ENCODE measurements at regions not wholly inside any gene's neighbourhood (a gene's known extent, or its start where the extent isn't known, plus 50 kb on each side); places are given as distances from the start of the nearest gene placed in this dataset.

DNA sequence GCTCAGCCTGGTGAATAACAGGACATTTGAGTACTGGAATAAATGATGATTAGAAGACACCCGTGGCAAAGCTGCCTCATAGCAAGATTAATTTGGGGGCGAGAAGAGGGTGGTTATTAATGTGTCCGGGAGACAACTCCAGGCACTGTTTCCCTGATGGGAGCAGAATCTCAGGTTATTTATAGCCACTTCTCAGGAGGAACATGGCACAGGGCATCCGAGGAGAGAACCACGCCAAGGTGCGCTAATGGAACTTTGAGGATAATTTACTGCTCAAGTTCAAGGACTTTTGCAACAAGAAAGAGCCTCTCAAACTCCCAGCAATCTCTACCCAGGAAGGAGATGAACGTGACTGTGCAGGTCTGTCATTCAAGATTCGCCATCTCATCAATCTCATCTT is 362.5 kb upstream of the ERCC4 start:
- H3K4me3 ChIP-seq (ENCODE audit: low read length): no peak overlapping the region
- DNase-seq (ENCODE audit: low read depth): no peak

DNA sequence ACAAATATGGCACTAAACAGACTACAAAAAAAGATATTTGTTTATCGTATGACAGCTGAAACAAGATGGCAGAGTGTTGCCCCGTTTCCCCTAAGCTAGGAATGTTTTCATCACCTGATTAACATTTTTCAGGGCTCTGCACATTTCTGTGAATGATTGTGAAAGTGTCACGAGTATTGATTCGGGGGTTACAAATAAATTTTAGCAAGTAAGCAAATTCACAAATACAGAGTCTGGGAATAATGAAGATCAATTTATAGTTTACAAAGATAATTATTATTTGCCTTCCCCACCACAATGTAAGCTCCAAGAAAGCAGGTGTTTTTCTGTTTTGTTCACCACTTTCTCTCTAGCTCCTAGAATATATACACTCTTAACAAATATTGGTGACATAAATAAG is 361.2 kb upstream of the ERCC4 start:
- TF ChIP-seq, protein P1, sequence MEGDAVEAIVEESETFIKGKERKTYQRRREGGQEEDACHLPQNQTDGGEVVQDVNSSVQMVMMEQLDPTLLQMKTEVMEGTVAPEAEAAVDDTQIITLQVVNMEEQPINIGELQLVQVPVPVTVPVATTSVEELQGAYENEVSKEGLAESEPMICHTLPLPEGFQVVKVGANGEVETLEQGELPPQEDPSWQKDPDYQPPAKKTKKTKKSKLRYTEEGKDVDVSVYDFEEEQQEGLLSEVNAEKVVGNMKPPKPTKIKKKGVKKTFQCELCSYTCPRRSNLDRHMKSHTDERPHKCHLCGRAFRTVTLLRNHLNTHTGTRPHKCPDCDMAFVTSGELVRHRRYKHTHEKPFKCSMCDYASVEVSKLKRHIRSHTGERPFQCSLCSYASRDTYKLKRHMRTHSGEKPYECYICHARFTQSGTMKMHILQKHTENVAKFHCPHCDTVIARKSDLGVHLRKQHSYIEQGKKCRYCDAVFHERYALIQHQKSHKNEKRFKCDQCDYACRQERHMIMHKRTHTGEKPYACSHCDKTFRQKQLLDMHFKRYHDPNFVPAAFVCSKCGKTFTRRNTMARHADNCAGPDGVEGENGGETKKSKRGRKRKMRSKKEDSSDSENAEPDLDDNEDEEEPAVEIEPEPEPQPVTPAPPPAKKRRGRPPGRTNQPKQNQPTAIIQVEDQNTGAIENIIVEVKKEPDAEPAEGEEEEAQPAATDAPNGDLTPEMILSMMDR (IDR thresholded peaks at IDR 0.05; ENCODE audit: insufficient read depth, low read depth, low read length, missing control alignments): no peak
- no peak for DNase-seq (ENCODE audit: low read depth)
- H3K4me3 ChIP-seq (ENCODE audit: low read length): no peak overlapping the region

More for the DNA sequence above, 362.5 kb upstream of the ERCC4 start:
- TF ChIP-seq, protein P1 (IDR thresholded peaks at IDR 0.05; ENCODE audit: insufficient read depth, low read depth, low read length, missing control alignments): no peak

DNA sequence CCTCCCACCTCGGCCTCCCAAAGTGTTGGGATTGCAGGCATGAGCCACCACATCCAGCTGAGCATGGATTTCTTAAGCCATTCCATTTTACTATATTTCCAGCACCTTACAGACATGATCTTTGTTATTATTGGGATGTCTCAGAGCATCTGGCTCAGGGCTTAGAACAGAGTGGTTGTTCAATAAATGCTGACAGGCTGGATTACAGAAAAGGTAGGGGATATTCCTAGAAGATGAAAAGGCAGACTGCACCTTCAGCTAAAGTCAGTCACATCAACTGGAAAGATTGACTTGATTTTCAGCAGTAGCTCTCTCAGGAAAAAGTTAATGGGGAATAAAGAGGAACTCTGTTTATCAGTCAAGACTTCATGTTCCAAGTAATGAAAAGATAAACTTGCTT is 360.3 kb upstream of the ERCC4 start:
- H3K4me3 ChIP-seq (ENCODE audit: low read length): no peak overlapping the region
- TF ChIP-seq, protein P1 (IDR thresholded peaks at IDR 0.05; ENCODE audit: insufficient read depth, low read depth, low read length, missing control alignments): no peak
- no peak for DNase-seq (ENCODE audit: low read depth)

DNA sequence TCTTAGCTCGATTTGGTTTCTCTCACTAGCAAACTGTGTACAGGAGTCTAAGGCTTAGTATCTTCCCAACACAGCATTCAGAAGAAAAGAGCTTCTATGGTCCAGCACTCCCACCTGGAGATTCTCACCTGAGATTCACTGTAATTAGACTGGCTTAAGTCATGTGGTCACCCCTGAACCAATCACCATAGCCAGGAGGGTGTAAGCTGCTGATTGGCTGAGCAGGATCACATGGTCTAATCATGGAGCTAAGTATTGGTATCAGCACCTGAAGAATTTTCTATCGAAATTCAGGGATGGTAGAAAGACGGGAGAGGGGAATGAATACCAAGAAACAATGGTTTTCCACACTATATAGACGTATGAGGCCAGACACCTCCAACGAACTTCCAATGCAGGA is 359.8 kb upstream of the ERCC4 start:
- no peak overlapping the region for H3K4me3 ChIP-seq (ENCODE audit: low read length)
- DNase-seq (ENCODE audit: low read depth): no peak
- TF ChIP-seq, protein P1 (IDR thresholded peaks at IDR 0.05; ENCODE audit: insufficient read depth, low read depth, low read length, missing control alignments): no peak

DNA sequence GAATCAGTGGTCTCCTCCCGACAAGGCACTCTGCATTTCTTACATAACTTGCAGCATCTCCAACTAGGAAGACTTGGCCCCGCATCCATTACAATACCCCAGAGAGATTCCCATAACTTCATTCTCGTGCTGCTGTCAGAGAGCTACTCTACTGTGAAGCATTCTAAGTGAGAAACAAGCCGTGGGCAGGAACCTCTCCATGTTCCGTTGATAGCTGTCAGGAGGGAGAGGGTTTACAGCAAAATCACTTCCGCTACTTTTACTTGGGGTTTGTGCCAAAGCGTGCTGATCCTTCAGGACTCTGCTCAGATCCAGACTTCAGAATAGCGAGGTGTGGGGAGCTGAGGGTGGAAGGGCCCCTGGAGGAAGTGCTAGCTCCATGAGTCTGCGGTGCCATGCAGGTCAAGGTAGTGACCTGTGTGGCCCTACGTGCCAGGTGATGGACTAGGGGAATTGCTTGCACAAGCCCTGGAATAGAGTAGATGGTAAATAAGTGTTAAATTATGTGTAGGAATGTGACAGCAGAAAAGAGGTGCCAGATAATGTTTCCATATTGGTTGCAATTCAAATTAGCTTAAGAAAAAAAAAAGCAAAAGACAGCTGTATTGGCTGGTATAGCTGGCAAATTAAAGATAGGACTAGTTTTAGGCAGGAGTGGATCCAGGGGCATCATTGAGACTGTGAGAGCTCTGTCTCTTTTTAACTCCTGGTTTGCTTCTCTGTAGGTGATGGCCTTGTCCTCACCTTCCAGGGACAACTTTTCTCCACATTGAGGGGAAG is 358.5 kb upstream of the ERCC4 start:
- TF ChIP-seq, protein P1 (IDR thresholded peaks at IDR 0.05; ENCODE audit: insufficient read depth, low read depth, low read length, missing control alignments): no peak
- H3K4me3 ChIP-seq (ENCODE audit: low read length): no peak overlapping the region
- DNase-seq (ENCODE audit: low read depth): no peak

DNA sequence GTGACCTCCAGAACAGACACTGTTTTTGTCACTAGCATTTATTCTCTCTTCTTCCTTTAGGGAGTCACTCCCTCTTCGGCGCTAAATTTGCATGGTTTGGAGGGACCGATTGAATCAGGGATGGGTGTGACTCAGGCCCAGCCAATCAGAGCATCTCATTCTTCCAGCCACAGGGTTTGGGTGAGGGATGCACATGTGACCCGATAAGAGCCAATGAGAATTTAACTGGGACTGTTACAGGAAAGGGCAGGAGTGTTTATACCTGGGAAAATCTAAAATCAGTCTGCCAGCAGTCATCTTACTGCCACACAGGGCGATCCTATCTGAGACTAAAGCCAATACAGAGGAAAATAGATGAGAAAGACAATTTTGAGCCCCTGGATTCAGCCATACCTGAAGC is 351.2 kb upstream of the ERCC4 start:
- no peak overlapping the region for H3K4me3 ChIP-seq (ENCODE audit: low read length)
- no peak for DNase-seq (ENCODE audit: low read depth)
- TF ChIP-seq, protein P1 (IDR thresholded peaks at IDR 0.05; ENCODE audit: insufficient read depth, low read depth, low read length, missing control alignments): no peak

DNA sequence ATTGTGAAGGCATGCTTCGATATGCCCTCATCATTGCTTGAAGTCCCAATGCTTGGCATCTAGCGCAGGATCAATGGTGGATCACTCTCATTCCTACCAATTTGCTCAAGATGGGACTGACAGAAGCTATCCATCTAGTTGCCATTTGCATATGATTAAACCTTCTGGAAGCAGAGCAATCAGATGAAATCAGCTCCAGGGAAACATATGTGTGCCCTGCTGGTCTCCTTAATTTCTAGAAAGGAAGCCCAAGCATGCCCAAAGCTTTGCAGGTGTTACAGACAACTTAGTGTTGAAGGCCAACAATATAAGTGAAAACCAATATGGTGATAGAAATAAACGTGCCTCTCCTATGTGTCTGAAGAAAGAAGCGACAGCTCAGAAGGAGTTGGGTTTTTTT is 350.0 kb upstream of the ERCC4 start:
- no peak for DNase-seq (ENCODE audit: low read depth)
- TF ChIP-seq, protein P1 (IDR thresholded peaks at IDR 0.05; ENCODE audit: insufficient read depth, low read depth, low read length, missing control alignments): no peak
- H3K4me3 ChIP-seq (ENCODE audit: low read length): no peak overlapping the region
